ENCODE measurements at regions not wholly inside any gene's neighbourhood (a gene's known extent, or its start where the extent isn't known, plus 50 kb on each side); places are given as distances from the start of the nearest gene placed in this dataset.

DNA sequence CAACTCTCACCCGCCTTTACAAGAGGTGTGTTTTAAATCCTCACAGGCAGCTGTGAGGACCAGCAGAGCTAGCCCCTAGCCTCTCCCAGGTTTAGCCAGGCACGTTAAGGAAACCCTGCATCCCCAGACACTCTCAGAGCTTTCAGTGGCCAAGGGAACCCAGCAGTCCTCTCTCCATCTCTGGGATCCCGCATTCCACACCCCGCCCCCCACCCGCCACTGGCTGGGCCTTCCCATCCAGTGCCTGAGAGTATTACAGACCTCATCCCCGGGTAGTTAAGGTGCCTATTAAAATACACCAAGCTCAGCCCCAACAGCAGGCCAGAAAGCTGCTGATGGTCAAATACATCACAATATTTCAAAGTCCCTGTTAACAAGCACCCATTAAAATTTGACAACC lies 256.2 kb downstream of the BCOR start:
- H4K8ac ChIP-seq (ENCODE audit: low read depth in 2 of 2, low read length in 2 of 2): no peak overlapping the region
- H3K18ac ChIP-seq (ENCODE audit: low read depth, low read length): no peak overlapping the region
- H2BK5ac ChIP-seq (ENCODE audit: low read depth, low read length, poor library complexity, severe bottlenecking): no peak overlapping the region
- POLR2A ChIA-PET (ENCODE audit: unreplicated experiment): no interaction called here
- H4K20me1 ChIP-seq (ENCODE audit: insufficient read depth, low read length): no peaks in the 10 kb centered on the region
- ATAC-seq (ENCODE audit: low read depth): no peak
- no TSS peak for BruUV-seq (replicated peaks)
- H4K5ac ChIP-seq (ENCODE audit: low read depth, low read length): no peak overlapping the region
- no peak overlapping the region for H4K91ac ChIP-seq (ENCODE audit: insufficient read depth, low read depth, low read length)
- H3K4me3 ChIP-seq (ENCODE audit: insufficient read depth, low read depth, low read length): no peak overlapping the region
- no peaks in the 10 kb centered on the region for H3K9me1 ChIP-seq (ENCODE audit: insufficient read depth, low read length)
- CTCF ChIA-PET: interaction anchor here (0.5 kb wide), 1 partner anchor 1476 kb away, joined by 9 read pairs; no protein-coding TSS in a partner anchor
- H3K14ac ChIP-seq (replicated peaks; ENCODE audit: low read depth, low read length): no peak overlapping the region
- no peak overlapping the region for H3K23ac ChIP-seq (ENCODE audit: low read depth, low read length)
- H3K4me1 ChIP-seq (ENCODE audit: control insufficient read depth, insufficient read depth, low read length): no peaks in the 10 kb centered on the region
- peaks cover 43% of the 10 kb centered on the region for H3K27me3 ChIP-seq (ENCODE audit: control insufficient read depth, insufficient read depth, low read length)
- in situ Hi-C loops (cut with MboI; ENCODE audit: low sequenced_read_pairs) (no loop called here), intact Hi-C loops (cut with micrococcal nuclease) (no loop called here), dilution Hi-C loops (cut with HindIII; ENCODE audit: low sequenced_read_pairs, unreplicated experiment) (no loop called here)
- no peak overlapping the region for H3K9ac ChIP-seq (ENCODE audit: low read depth, low read length)
- no peak overlapping the region for H2BK15ac ChIP-seq (ENCODE audit: low read depth, low read length)
- H2AK9ac ChIP-seq (replicated peaks; ENCODE audit: low read depth, low read length, poor library complexity): no peak overlapping the region
- no peak overlapping the region for H2AFZ ChIP-seq (replicated peaks; ENCODE audit: low read length, poor library complexity)
- H3K27ac ChIP-seq (ENCODE audit: insufficient read depth, low read length): no peak overlapping the region
- H3K9me3 ChIP-seq (ENCODE audit: control insufficient read depth, insufficient read depth, low read length): no peaks in the 10 kb centered on the region
- H3K4ac ChIP-seq (ENCODE audit: low read depth, low read length): no peak overlapping the region
- 17% methylated on average over 1 of the region's 6 CpGs; no CpG with 5 or more reads in 1 of the 2 experiments for WGBS, 2 experiments (ENCODE audit: extremely low coverage in 2 of 2, insufficient read length in 1 of 2)
- no peak overlapping the region for H2BK20ac ChIP-seq (ENCODE audit: low read depth, low read length)
- no peak overlapping the region for H2BK120ac ChIP-seq (ENCODE audit: low read depth, low read length)
- H3K56ac ChIP-seq (ENCODE audit: extremely low read depth, insufficient read depth, low read length): no peak overlapping the region
- no peak overlapping the region for H3K4me2 ChIP-seq (ENCODE audit: low read depth, low read length)
- H3K79me1 ChIP-seq (ENCODE audit: low read depth in 1 of 2, low read length in 2 of 2): no peaks in the 10 kb centered on the region
- H2AK5ac ChIP-seq (ENCODE audit: low read depth, low read length): no peak overlapping the region
- no peak for DNase-seq
- no peaks in the 10 kb centered on the region for H3K36me3 ChIP-seq (ENCODE audit: control insufficient read depth, insufficient read depth, low read length)
- TF ChIP-seq CTCF (conservative IDR thresholded peaks at IDR 0.05; ENCODE audit: low read depth, low read length) (no peak), RCOR1 (IDR thresholded peaks at IDR 0.05; ENCODE audit: insufficient replicate concordance, low read length) (no peak), CHD1 (IDR thresholded peaks at IDR 0.05; ENCODE audit: low read depth, low read length) (no peak), MAZ (IDR thresholded peaks at IDR 0.05; ENCODE audit: borderline replicate concordance, low read depth, low read length) (no peak), RFX5 (IDR thresholded peaks at IDR 0.05; ENCODE audit: low read depth, low read length) (no peak), MXI1 (IDR thresholded peaks at IDR 0.05; ENCODE audit: borderline replicate concordance, low read depth, low read length) (no peak), ELK1 (IDR thresholded peaks at IDR 0.05; ENCODE audit: borderline replicate concordance, low read depth, low read length) (no peak), BHLHE40 (IDR thresholded peaks at IDR 0.05; ENCODE audit: low read depth, low read length) (no peak), CEBPB (IDR thresholded peaks at IDR 0.05; ENCODE audit: low read depth, low read length) (no peak), POLR2A (IDR thresholded peaks at IDR 0.05; ENCODE audit: low read depth, low read length) (no peak), NFE2L2 (IDR thresholded peaks at IDR 0.05; ENCODE audit: low read depth, low read length) (no peak), FOS (IDR thresholded peaks at IDR 0.05; ENCODE audit: low read depth, low read length) (no peak), MAFK (IDR thresholded peaks at IDR 0.05; ENCODE audit: low read depth, low read length) (no peak), RAD21 (IDR thresholded peaks at IDR 0.05; ENCODE audit: low read length) (no peak)
- TF ChIP-seq, protein P1, sequence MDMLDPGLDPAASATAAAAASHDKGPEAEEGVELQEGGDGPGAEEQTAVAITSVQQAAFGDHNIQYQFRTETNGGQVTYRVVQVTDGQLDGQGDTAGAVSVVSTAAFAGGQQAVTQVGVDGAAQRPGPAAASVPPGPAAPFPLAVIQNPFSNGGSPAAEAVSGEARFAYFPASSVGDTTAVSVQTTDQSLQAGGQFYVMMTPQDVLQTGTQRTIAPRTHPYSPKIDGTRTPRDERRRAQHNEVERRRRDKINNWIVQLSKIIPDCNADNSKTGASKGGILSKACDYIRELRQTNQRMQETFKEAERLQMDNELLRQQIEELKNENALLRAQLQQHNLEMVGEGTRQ (IDR thresholded peaks at IDR 0.05; ENCODE audit: low read depth, low read length): no peak

Data from IMR-90 (cell line).